ENCODE measurements at regions not wholly inside any gene's neighbourhood (a gene's known extent, or its start where the extent isn't known, plus 50 kb on each side); places are given as distances from the start of the nearest gene placed in this dataset.

DNA sequence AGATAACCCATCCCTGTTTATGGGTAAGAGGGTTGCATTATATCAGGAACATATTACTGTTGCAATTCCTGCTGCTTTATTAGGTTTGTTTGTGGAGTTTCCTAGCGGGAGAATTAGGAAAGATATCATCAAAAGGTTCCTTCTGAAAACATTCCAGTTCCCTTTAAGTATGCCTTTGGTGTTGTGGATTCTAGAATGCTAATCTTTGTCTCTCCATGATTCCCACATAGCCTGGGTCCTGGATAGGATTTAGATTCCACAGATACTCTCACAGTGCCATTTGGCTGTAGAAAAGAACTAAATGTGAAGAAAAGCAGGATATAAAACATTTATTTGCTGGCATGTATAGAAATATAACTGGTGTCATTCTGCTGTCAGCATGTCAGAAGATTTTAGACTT lies 338.7 kb downstream of the PCDH18 start:
- DNase-seq = no peak

- DNase-seq = no peak
Observed at GRCh38 chr4:137181293-137181899, 350.9 kb downstream of the PCDH18 start.

GRCh38 chr4:137180349-137180748 lies 351.9 kb downstream of the PCDH18 start:
- DNase-seq = no peak

GRCh38 chr4:137156807-137157206 lies 375.5 kb downstream of the PCDH18 start:
- DNase-seq = no peak

- DNase-seq = no peak
Observed at GRCh38 chr4:137156054-137156453, 376.2 kb downstream of the PCDH18 start.

- DNase-seq = no peak
Observed at GRCh38 chr4:137131201-137131600, 401.1 kb downstream of the PCDH18 start.

GRCh38 chr4:137129845-137130244 lies 402.4 kb downstream of the PCDH18 start:
- DNase-seq = no peak

- no peak for DNase-seq
Observed at GRCh38 chr4:137129441-137129840, 402.9 kb downstream of the PCDH18 start.

DNA sequence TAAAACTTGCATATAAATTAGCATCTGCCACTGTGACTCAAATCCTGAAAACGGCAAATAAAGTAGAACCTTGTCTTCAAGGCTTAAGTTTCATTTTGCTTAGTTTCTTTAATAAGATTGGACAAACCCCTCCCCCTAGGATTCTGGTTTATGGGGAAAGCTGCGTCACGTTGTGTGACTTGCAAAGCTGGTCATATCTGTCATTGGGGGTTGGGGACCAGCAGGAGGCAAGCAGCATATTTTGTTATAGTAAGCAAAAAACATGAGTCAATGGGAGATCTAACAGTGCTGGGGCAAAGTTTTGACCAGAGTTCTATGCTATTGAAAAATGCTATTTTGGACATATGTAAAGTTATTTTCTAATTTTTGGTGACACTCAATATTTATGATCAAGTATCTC lies 407.3 kb downstream of the PCDH18 start:
- no peak for DNase-seq

GRCh38 chr4:137124278-137124932 lies 407.9 kb downstream of the PCDH18 start:
- peak; percentile 63 for DNase-seq

GRCh38 chr4:137122876-137123275 lies 409.4 kb downstream of the PCDH18 start:
- DNase-seq = no peak

DNA sequence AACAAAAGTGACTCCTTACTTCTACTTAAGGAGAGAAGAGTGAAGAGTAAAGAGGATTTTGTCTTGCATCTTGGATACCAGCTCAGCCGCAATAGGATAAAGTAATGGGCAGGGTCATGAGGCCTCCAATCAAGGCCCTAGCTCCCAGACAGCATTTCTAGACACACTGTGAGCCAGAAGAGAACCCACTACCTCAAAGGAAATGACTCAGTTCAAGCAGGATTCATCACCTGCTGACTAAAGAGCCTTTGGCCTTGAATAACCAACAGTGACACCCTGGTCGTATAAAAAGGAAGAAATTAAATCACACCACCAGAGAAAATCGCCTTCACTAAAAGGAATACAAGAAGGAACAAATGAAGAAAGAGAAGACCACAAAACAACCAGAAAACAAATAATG lies 416.1 kb downstream of the PCDH18 start:
- no peak for DNase-seq

GRCh38 chr4:137106733-137107132 lies 425.6 kb downstream of the PCDH18 start:
- no peak for DNase-seq

GRCh38 chr4:137106287-137106686 lies 426.0 kb downstream of the PCDH18 start:
- DNase-seq = no peak

DNA sequence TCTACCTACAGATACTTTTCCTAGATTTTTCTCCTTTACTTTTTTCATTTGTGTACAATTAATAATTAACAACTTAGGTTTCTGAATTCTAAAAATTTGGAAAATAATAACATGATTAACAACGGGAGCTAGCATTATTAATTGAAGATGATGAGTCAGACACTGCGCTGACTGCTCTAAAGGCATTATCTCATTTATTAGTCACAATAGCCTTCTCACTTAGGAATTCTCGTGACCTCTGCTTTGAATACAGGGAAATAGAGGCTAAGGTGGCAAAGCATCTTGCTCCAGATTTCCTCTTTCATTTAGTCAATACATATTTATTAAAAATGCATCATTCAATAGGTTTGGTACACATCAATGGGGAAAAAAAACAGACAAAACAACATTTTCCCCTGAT lies 441.3 kb downstream of the PCDH18 start:
- no peak for DNase-seq

DNA sequence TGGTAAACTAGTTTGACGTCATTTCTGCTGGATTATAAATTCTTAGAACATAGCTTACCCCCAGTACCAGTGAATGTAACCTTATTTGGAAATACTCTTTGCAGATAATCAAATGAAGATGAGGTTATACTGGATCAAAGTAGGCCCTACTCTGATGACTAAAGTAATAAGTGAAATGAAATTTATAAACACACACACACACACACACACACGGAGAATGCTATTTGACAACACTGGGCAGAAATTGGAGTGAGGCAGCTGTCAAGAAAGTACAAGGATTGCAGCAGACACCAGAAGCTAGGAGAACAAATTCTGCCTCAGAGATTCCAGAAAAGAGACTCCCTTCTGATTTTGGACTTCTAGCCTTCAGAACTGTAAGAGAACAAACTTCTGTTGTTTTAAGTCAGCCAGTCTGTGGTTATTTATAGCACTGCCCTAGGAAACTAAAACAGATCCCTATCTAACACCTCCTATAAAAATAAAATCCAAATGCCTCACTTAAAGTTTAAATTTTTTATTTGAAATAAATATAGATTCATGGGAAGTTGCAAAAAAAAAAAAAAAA lies 448.6 kb downstream of the PCDH18 start:
- no peak for DNase-seq

- DNase-seq = no peak
Observed at GRCh38 chr4:137082061-137082460, 450.2 kb downstream of the PCDH18 start.

- DNase-seq = no peak
Observed at GRCh38 chr4:137076908-137077307, 455.4 kb downstream of the PCDH18 start.

DNA sequence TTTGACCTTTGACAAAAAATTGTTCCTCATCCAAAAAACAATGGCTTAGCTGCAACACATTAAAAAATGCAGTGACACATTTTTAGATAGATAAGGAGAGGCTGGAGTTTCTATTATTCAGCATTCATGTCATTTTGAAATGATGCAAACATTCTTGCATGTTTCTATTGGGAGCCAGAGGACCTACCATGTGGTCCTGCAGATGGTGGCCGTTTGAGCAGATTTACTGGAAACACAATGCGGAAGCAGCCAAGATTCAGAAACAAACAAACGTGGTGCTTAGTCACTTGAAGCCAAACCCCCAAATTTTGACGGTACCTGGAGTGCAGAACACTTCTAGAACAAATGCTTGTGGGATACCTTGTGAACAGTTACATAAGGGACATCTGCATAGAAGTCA lies 456.7 kb downstream of the PCDH18 start:
- no peak for DNase-seq

DNA sequence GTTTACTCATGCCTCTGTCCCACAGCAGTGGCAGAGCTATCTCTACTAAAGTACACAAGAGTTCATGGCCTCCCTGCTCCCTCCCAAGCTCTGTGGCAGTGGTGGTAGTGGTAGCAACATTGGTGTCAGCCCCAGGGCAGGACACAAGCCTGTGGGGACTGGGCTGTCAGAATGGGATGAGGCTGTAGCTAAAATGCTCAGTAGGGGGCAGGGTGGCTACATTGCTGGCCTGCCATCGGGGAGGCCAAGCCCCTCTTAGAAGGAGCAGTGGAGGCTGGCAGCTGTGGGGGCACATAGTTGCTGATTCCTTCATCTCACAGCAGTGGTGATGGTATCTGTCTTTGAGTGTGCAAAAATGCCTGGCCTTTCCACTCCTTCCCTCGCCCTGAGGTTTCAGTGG lies 461.7 kb downstream of the PCDH18 start:
- DNase-seq = no peak

DNA sequence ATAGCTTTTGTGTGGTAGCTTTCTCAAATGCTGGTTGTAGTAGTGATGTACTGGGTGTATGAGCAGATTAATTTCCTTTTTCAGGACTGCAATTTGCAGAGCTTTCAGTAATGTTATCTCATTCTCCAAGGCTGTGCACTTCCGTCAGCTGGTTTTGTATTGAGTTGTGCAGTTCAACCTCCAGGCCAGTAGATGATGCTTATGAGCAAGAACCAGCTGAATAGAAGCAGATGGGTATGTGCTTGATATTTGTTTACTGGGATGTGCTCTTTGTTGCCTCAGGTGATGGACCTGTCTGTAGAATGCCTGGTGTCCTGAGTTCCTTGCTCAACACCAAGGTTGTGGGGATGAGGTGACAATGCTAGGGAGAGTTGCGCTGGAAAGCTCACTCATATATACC lies 462.8 kb downstream of the PCDH18 start:
- no peak for DNase-seq

GRCh38 chr4:137067735-137068134 lies 464.6 kb downstream of the PCDH18 start:
- DNase-seq = no peak

GRCh38 chr4:137065311-137065710 lies 467.0 kb downstream of the PCDH18 start:
- no peak for DNase-seq

- no peak for DNase-seq
Observed at GRCh38 chr4:137063961-137064360, 468.3 kb downstream of the PCDH18 start.

GRCh38 chr4:137043184-137043583 lies 489.1 kb downstream of the PCDH18 start:
- no peak for DNase-seq

Data from NCI-H2227 treated with DMSO at 0.1 percent for 48 hours (cell line).